ENCODE measurements at regions not wholly inside any gene's neighbourhood (a gene's known extent, or its start where the extent isn't known, plus 50 kb on each side); places are given as distances from the start of the nearest gene placed in this dataset.

DNA sequence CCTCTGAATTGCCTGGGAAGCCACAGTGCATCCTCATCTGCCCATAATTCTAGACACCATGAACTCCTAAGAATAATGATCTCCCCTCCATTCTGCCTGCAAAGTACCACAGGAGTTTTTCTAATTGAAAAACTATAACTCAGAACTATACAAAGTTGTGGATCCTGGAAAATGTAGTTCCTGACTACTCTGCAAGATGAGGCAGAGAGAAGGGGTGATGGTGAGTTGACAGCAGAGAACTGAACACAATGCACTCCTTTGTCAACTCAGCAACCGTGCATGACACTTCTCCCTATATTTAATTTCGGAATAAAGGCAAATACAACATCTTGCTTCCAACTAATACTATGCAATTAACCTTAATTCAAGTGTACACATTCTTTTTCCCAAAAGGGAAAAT lies 471.1 kb upstream of the FAM98A start (continued):
- TF ChIP-seq EZH2 (IDR thresholded peaks at IDR 0.05; ENCODE audit: borderline replicate concordance, control insufficient read depth, low read depth, low read length) (no peak), ZNF384 (IDR thresholded peaks at IDR 0.05; ENCODE audit: borderline replicate concordance, low read depth, low read length) (no peak), TCF12 (IDR thresholded peaks at IDR 0.05; ENCODE audit: low read depth, low read length) (no peak), RB1 (IDR thresholded peaks at IDR 0.05; ENCODE audit: borderline replicate concordance) (no peak), CHD2 (IDR thresholded peaks at IDR 0.05; ENCODE audit: borderline replicate concordance, low read depth, low read length) (no peak)

DNA sequence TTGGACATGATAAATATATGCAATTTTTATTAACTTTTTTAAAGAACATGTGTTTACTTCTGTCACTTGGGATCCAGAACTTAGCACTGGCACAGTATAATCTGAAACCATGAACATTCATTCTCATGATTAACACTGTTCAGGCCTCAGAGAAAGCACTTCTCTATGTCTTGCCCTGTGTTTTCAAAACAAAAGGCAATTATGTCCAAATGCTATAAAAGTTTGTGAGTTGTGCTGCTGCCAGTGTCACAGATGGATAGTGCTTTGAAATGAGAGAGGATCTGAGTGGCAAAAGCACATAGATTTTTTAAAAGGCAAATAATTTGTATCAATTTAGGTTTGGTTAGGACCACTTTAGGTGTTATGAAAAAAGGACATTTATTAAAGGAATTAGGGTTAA lies 470.5 kb upstream of the FAM98A start:
- intact Hi-C loops (cut with micrococcal nuclease; ENCODE audit: unreplicated experiment) (no loop called here), in situ Hi-C loops (cut with MboI) (no loop called here)
- no peaks in the 10 kb centered on the region for H3K9me3 ChIP-seq (replicated peaks; ENCODE audit: control insufficient read depth, insufficient read depth, low read length)
- no peak overlapping the region for H2AFZ ChIP-seq (ENCODE audit: control insufficient read depth, low read depth, low read length)
- no peak for DNase-seq (ENCODE audit: low read depth, low spot score)
- H3K79me2 ChIP-seq (ENCODE audit: control insufficient read depth, insufficient read depth, low read length): no peaks in the 10 kb centered on the region
- H3K4me3 ChIP-seq: no peak overlapping the region
- H3K4me1 ChIP-seq (ENCODE audit: control insufficient read depth, insufficient read depth, low read length): no peaks in the 10 kb centered on the region
- no peak for FAIRE-seq
- H3K27ac ChIP-seq (ENCODE audit: control insufficient read depth, insufficient read depth): no peak overlapping the region
- H3K36me3 ChIP-seq (ENCODE audit: control insufficient read depth in 2 of 2, insufficient read depth in 2 of 2, low read length in 1 of 2): no peaks in the 10 kb centered on the region
- ChIA-PET SMC1A (ENCODE audit: uncharacterized antibody, unreplicated experiment) (no interaction called here), POLR2A (no interaction called here), CTCF (no interaction called here), RAD21 (ENCODE audit: unreplicated experiment) (interaction anchor here (0.8 kb wide), 1 partner anchor 671 kb away, joined by 3 read pairs; no protein-coding TSS in a partner anchor)
- H3K4me2 ChIP-seq (ENCODE audit: control insufficient read depth, insufficient read depth): no peak overlapping the region
- no TSS peak for BruUV-seq (replicated peaks)
- H4K20me1 ChIP-seq (ENCODE audit: control insufficient read depth, insufficient read depth): no peaks in the 10 kb centered on the region
- no peak for ATAC-seq
- H3K9ac ChIP-seq (ENCODE audit: control insufficient read depth, insufficient read depth, low read length): no peak overlapping the region
- no peaks in the 10 kb centered on the region for H3K27me3 ChIP-seq (replicated peaks in 1 of 2; ENCODE audit: control insufficient read depth in 2 of 2, insufficient read depth in 2 of 2, low read length in 1 of 2)
- no peak for TF ChIP-seq CHD2 (IDR thresholded peaks at IDR 0.05; ENCODE audit: borderline replicate concordance, low read depth, low read length)
- TF ChIP-seq DPF2 (IDR thresholded peaks at IDR 0.05): no peak
- TF ChIP-seq POLR2AphosphoS5 (IDR thresholded peaks at IDR 0.05; ENCODE audit: low read length): no peak
- TF ChIP-seq, protein P1, sequence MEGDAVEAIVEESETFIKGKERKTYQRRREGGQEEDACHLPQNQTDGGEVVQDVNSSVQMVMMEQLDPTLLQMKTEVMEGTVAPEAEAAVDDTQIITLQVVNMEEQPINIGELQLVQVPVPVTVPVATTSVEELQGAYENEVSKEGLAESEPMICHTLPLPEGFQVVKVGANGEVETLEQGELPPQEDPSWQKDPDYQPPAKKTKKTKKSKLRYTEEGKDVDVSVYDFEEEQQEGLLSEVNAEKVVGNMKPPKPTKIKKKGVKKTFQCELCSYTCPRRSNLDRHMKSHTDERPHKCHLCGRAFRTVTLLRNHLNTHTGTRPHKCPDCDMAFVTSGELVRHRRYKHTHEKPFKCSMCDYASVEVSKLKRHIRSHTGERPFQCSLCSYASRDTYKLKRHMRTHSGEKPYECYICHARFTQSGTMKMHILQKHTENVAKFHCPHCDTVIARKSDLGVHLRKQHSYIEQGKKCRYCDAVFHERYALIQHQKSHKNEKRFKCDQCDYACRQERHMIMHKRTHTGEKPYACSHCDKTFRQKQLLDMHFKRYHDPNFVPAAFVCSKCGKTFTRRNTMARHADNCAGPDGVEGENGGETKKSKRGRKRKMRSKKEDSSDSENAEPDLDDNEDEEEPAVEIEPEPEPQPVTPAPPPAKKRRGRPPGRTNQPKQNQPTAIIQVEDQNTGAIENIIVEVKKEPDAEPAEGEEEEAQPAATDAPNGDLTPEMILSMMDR (IDR thresholded peaks at IDR 0.05 in 2 of 3, conservative IDR thresholded peaks at IDR 0.05 in 1 of 3; ENCODE audit: control insufficient read depth in 2 of 3, extremely low read depth in 1 of 3, insufficient read depth in 1 of 3, low read depth in 3 of 3, low read length in 3 of 3): no peak
- no peak for TF ChIP-seq NFYB (IDR thresholded peaks at IDR 0.05; ENCODE audit: insufficient read depth, low read depth, low read length)
- no peak for TF ChIP-seq FOXM1 (IDR thresholded peaks at IDR 0.05; ENCODE audit: low read depth, low read length)
- TF ChIP-seq SP1 (IDR thresholded peaks at IDR 0.05; ENCODE audit: low read depth, low read length): no peak
- no peak for TF ChIP-seq CBX3 (IDR thresholded peaks at IDR 0.05; ENCODE audit: borderline replicate concordance, low read depth)
- no peak for TF ChIP-seq SRF (IDR thresholded peaks at IDR 0.05; ENCODE audit: low read depth in 2 of 2, low read length in 2 of 2)
- no peak for TF ChIP-seq WRNIP1 (IDR thresholded peaks at IDR 0.05; ENCODE audit: borderline replicate concordance, low read depth, low read length)
- no peak for TF ChIP-seq EED (IDR thresholded peaks at IDR 0.05; ENCODE audit: low read depth)
- no peak for TF ChIP-seq EP300 (IDR thresholded peaks at IDR 0.05; ENCODE audit: borderline replicate concordance in 1 of 2, control insufficient read depth in 1 of 2, low read depth in 2 of 2, low read length in 2 of 2)
- TF ChIP-seq TAF1 (IDR thresholded peaks at IDR 0.05; ENCODE audit: borderline replicate concordance, low read depth, low read length): no peak

All from GM12878 (cell line).